ENCODE measurements at regions not wholly inside any gene's neighbourhood (a gene's known extent, or its start where the extent isn't known, plus 50 kb on each side); places are given as distances from the start of the nearest gene placed in this dataset.

DNA sequence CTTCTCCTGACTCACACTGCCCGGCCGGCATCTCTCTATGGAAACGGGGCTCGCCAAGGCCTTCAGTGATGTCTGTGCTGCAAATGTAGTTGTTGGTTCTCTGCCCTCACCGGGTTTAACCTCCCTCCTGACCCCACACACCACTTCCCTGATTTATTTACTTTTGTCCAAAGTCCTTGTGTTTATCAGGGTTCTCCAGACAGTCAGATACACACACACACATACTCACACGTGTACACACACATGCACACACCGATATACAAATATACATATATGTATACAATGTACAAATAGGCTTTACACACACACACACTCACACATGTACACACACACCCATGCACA, 647.0 kb downstream of the BRD1 start:
- TF ChIP-seq GLI4 (CRISPR knock-in tag; IDR thresholded peaks at IDR 0.05; ENCODE audit: borderline replicate concordance) (no peak), RFX5 (IDR thresholded peaks at IDR 0.05; ENCODE audit: low read depth, low read length) (no peak), RAD51 (IDR thresholded peaks at IDR 0.05; ENCODE audit: borderline replicate concordance) (no peak)

Measured in HepG2 (cell line).